HG03571 (cell line): ENCODE measurements at regions not wholly inside any gene's neighbourhood (a gene's known extent, or its start where the extent isn't known, plus 50 kb on each side); places are given as distances from the start of the nearest gene placed in this dataset.
A peak's percentile ranks its signal among the peaks of the same experiment; 100 is the strongest.

ENCODE experiments used
- ATAC-seq: cut with Tn5 transposase; IDR thresholded peaks from one replicate; pipeline ENCODE4 v1.9.1; 2021; ENCODE audit not compliant: unreplicated experiment

DNA sequence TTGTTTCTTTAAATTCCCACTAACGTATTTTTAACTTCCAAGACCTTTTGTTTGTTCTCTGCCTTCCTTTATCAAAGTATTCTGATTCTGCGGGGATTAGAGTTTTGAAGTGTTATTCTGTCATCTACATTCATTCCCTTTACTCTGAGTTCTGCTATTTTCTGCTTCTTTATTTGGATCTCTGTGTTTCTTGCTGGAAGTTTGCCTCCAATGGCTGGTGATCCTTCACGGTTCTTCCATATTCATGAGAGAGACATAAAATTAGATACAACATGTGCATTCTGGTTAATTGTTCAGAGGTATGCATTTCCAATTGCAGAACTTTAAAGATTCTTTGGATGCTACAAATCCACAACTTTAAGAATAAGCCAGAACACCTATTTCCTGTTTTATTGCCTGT lies 244.7 kb upstream of the ADARB2 start:
- ATAC-seq: no peak

DNA sequence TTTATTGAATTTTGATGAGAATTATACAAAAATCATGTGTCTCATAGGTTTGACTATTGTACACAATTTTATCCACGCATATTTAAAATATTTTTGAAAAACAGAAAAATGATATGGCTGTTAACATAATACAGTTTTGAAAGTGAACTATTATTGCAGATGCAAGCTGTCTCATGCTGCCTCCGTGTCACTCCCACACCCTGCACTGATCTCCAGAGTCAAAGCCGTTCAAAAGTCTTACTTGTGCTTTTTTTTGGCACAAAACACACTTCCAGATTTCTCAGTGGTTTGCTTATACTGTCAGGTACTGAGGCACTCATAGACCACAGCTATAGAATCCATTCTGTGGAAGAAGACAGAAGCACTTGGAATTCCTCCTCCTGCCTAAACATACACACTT lies 243.1 kb upstream of the ADARB2 start:
- ATAC-seq: no peak

DNA sequence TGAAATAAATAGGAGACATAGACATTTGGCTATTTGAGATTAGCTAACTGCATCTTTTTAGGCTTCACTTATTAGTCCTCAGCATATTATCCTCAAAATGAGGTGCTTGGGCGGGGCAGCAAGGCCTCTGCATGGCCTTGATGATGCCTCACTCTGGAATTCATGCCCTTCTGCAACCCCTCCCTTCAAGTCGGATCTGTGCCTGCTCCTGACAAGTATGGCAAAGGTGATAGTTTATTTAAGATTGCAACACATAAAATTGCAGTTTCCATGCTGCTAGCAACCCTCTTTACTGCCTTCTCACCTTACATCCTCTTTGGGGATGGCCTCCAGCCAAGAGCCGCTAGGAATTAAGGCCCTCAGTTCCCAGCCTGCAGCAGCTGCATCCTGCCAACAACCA lies 241.3 kb upstream of the ADARB2 start:
- no peak for ATAC-seq

DNA sequence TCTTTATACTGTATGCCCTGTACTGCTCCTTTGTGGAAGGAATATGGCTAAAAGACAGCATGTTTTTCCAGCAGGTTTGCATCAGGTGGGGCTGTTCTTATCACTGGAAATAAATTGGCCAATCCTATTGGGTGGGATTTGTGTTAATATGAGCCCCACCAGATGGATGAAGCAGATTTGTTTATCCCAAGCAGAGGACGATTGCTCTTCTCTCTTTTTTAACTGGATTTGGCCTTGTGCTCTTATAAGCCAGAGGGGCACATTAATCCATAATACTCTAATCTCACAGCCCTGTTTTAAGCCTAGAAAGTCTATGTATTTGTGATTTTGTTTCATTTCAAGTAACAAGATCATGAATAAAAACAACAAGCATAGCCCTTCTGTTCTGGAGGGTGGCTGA lies 240.1 kb upstream of the ADARB2 start:
- no peak for ATAC-seq

DNA sequence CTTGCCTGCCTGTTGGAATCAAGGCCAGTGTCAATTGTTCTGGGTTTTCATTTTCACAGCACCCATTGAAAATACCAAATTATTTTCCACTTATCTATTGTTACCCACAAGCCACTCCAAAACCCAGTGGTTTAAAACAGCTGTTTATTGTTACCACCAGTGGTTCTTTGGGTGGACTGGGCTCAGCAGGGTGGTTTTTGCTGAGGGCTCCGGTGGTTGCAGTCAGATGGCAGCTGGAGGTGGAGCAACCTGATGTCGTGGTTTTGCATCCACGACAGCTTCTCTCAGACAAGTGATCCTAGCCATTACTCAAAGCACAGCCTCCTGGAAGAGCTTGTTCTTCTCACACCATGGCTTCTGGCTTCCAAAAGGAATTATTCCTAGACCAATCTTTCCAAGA lies 235.1 kb upstream of the ADARB2 start:
- no peak for ATAC-seq

DNA sequence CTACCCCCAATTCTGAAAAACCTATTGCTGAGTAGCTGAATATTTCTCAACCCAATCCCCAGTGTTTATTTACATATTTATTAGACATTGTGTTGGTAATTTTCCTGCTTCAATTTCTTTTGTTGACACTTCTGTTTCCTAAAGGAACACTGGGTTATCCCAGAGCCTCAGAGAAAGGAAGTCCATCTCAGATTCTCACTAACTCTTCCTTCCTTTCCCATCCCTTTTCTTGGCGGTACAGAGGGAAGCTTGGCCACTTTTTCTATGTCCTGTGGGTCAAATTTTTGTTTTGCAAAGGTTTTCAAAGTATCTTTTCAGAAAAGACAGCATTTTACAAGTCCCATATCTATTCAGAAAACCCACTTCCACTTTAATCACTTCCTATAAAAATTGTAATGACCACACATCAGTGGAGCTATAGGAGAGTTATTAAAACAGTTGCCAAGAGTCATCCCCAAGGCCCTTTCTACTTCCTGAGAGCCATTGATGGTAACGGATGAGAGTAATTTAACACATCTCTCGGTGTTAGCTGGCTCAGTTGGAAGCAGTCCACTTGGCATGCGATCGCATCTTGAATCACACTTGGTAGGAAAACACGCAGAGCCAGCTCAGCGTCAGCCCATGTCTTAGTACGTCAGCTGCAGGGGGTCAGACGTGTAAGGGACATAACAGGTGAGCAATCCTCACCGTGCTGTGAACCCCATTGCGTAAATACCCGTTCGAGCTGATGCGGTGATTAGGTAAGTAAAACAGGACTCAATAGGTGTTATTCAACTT lies 231.1 kb upstream of the ADARB2 start:
- no peak for ATAC-seq

DNA sequence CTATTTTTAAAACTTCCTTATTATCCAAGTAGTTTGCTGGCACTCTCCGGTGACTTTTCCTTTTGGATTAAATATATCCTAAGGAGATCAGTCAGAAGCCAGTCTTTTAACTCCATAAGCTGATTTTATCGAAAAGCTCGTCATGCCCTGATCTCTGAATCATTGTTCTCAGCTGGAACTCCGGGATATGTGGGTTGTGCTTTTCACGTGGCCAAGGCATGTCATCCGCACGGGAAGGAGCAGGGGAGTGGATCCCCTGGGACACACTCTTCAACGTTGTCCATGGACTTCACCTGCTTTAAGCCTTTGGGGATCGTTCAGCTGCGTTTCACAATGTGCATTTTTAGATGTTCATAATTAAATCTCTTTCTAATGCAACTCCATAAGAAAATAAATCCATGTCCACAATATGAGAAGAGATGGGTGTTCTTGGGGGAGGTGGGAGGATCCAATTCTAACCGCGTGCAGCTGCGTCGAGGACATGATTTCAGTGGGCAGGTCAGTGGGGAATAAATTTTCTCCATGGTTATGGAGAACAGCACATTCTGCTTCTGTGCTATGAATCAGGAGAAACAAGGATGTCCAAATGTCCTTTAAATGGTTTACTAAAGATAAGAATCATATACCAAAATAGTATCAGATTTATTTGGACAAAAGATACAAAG lies 229.5 kb upstream of the ADARB2 start:
- no peak for ATAC-seq

DNA sequence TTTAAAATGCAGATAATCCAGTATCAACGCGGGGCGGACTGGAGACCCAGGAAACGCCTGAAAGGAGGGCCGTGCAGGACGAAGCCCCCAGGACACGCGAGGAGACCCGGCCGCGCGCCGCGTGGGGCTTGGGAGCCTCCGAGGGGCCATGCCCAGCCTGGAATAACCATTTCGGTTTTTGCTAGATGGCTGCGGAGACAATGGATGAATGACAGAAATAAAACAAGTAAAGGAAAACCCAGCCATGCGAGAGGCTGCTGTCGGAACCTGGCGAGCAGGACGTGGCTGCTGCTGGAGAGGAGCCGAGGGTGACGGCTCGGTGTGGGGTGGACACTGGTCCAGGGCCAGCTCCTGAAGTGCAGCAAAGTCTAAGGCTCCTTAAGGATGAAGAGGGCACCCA lies 227.2 kb upstream of the ADARB2 start:
- ATAC-seq: no peak

DNA sequence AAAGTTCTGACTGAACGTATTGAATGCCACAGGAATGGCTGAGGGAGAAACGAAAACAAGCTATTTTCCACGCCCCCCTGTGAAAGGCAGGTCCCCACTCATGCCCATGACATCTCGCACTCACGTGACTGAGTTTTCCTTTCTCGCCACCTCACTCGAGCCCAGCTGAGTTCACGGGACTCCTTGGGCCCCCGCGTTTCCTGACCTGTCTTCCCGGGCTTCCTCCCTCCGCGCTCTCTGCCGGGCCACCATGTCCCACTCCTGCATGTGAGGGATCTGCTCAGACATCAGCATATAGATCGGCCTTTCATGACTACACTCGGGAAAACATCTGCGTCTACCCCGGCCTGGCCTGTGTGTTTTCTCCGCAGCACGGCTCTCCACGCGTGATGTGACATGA lies 226.0 kb upstream of the ADARB2 start:
- no peak for ATAC-seq

DNA sequence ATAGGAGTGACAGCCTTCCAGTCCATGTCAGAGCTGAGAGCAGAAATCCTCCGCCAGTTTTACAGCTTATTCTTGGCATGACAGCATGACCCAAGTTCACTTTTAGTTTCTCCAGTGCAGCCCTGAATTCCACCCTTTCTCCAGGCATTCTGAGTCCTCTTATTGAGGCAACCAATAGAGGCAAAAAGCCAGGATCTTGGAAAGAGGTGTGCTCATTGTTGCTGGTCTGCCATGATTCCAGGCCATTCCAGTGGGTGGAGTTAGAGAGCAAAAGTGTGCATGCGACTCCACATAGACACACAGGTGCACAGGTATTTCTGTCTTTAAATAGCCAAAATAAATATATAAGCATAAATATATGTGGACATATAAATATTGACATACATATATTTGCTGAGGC lies 224.7 kb upstream of the ADARB2 start:
- ATAC-seq: no peak

DNA sequence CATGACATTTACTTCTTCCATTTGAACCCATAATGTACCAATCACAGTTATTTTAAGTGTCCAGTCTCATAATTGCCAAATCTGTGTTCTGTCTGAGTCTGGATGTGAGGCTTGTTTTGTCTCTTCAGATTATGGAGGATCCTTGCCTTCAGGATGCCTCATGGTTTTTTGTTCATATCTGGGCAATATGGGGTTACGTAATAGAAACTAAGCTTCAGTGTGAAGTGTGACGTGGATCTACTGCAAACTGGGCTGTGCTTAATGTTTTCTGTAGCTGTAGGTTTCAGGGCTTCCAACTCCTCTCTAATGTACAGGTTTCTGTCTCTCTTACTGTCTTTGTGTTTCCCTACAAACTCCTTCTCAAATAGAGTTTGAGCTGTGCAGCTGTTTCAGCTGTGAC lies 223.7 kb upstream of the ADARB2 start:
- no peak for ATAC-seq

DNA sequence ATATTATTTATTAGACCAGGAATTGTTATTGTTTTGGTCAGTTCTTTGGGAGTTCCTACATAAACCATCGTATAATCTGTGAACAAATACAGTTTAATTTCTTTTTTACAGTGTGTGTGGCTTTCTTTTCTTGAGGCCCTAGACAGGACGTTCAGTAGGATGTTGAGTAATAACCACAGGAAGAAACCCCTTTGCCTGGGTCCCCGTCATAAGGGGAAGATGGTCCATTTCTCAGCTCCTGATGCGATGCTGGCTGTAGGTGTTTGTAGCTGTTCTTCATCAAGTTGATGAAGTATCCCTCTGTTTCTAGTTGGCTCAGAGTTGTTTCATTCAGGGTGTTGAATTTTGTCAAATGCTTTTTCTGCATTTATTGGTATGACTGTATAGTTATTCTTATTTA lies 219.7 kb upstream of the ADARB2 start:
- no peak for ATAC-seq

DNA sequence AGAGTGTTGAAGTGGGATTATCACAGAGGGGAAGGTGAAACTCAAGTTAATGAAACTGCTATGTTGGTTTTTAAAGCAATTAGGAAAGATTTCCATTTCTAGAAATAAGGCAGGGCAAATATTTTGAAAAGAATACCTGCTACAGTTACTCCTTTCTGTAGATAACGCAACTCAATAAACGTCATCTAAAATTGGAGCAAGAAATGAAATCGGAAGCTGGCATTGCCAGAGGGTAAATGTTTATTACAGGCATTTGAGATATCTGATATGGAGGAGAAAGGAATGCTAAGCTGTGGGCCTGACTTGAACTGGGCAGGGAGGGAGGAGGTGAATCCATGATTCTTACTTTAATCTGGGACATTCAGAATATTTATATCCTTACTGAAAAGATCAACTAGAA lies 217.0 kb upstream of the ADARB2 start:
- no peak for ATAC-seq

DNA sequence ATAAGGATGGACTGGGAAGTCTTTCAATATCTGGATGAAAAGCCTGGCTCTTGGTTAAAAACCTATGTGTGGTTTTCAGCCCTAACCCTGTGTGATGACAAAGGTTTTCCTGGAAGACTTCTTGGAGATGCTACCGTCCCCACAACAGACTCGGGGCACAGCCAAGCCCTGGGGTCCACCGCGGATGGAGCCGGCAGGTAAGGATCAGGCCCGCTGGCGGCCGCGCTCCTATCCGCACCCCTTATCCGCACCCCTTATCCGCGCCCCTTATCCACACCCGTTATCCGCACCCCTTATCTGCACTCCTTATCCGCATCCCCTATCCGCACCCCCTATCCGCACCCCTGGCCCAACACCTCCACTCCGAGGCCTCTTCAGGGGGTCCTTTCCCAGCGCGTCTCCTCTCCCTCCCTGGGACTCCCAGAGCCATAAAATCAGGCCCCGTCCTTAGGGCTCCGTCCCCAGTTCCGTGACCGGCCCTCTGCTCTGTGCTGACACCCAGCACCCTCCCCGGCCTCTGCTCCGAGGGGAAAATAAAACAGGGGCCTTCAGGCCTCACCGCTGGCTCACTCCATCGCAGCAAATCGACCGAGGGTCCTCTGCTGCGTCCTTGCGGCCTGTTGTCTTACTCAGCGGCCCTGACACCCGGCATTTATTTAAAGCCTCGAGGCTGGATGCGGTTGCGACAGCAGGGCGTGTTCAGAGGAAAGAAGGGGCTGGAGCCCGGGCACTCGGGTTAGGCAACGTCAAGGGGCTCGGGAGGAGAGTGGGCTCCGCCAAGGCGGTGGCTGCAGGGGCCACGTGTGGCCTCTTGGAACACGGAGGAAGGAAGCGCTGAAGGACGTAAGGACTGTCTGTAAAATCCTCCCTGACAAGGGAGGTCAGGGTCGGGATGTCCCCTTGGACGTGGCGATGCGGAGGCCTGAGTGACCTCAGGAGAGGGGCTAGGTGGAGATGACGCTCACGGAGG lies 215.1 kb upstream of the ADARB2 start:
- no peak for ATAC-seq

DNA sequence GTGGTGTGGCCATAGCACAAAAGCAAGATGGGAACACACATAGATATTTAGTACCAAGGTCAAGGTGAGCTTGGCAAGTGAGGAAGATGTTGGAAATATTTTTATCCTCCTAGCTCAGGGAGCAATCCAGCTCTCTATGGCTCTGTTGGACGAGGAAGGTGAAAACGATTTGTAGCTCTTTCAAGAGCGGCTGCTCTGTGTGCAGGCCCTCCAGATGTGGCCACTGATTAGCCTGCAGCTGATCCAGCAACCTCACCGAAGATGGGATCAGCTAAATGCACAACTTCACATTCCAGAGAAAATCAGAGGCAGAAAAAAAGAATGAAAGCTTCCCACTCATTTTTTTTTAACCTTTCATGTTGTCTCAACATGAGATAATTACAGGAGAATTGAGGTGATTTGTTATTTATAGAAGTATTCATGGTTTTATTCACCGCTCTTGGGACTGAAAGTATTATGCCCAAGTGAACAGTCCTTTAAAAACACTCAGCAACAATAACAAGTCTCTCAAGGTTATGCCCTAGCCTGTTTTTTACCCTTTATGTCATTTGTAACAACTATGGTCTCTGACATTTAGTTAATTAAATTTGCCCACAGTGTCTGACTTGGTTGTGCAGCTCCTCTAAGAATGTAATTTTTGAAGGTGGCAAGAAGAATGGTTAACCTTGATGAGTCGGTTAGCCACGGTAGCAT lies 213.6 kb upstream of the ADARB2 start:
- no peak for ATAC-seq

DNA sequence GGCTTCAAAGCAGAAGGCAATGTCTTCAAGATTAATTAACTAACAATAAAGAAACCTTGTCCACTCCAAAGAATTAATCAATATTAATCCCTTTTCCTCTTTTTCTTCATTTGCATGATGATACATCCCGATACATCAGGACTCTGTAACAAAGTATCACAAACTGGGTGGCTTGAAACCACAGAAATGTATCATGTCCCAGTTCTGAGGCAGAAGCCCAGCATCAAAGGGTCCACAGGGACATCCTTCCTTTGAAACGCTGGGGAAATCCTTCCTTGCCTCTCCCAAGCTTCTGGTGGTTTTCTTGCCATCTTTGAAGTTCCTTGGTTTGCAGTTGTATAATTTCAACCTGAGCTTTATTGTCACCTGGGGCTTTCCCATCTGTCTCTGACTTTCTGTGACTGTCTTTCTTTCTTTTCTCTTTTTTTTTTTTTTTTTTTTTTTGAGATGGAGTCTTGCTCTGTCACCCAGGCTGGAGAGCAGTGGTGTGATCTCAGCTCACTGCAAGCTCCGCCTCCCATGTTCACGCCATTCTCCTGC lies 210.2 kb upstream of the ADARB2 start:
- ATAC-seq: no peak

DNA sequence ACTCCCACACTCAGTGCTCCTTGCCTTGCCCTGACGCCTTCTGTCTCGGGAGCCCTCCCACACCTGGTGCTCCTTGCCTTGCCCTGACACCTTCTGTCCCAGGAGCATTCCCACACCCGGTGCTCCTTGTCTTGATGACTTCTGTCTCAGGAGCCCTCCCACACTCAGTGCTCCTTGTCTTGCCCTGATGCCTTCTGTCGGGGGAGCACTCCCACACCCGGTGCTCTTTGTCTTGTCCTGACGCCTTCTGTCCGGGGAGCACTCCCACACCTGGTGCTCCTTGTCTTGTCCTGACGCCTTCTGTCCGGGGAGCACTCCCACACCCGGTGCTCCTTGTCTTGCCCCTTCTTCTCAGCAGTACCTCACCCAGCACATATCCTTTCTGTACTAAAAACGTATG lies 207.2 kb upstream of the ADARB2 start:
- no peak for ATAC-seq

DNA sequence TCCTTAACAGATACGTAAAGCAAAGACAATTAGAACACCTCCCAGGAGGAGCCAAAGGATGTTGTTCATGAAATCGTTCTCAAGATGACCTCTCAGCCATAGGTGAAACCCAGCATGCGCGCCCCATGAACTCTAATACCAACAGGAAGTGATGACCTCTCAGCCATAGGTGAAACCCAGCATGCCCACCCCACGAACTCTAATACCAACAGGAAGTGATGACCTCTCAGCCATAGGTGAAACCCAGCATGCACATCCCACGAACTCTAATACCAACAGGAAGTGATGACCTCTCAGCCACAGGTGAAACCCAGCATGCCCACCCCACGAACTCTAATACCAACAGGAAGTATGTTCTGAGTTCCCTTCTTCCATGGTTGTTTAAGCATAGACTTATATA lies 205.2 kb upstream of the ADARB2 start:
- ATAC-seq: peak; percentile 79

DNA sequence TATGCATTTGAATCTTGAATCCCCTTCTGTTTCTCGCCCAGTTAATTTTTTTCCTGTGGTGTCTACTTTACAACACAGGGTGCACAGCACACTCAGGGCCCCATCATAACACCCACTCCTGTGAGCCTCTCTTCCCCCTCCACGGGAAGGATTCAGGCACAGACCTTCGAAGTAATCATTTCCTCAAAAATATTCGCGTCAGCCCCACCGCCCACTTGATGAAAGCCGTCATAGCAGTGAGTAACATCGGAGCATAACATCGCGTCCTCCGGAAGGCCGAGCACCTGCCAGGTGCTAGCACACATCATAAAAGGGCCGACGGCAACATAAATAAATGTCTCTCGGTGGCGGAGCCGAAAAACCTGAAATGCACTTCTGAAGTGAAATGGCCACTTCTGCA lies 201.7 kb upstream of the ADARB2 start:
- ATAC-seq: no peak

DNA sequence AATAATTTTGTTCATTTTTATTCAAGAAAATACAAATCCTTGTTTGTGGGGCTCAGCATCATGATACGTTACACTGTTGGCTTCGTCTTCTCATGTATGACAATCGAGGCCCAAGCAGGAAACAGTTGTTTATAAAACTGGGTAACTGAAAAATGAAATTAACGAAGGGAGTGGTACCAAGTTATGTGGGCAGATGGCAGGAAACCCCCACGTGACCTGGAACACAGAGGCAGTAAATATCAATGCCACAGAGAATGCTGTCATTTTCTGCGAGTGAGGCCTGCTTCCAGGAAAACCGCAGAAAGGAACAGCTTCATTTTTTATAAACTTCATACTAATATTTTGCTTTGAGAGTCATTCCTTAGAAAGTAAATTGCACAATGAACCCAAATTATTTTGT lies 201.0 kb upstream of the ADARB2 start:
- no peak for ATAC-seq

DNA sequence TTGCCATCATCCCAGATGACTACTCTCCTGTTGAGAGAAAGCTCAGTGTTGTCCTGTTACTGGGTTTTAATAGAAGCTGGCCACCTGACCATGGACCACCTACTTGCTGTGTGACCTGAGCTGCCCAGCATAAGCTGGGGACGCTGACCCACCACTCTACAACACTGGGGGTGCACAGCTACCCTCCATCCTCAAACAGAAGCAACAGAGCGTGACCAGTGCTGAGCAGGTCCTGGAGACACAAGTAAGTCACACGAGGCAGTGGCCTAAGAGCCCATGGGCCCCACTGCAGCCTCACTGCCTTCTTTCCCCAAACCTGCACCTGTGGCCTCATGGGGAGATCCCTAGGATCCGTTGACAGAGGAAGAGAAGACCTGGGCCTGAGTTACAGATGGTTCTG lies 198.6 kb upstream of the ADARB2 start:
- no peak for ATAC-seq
